Gastrocnemius medialis (tissue), 4 donors: ENCODE measurements at regions not wholly inside any gene's neighbourhood (a gene's known extent, or its start where the extent isn't known, plus 50 kb on each side); places are given as distances from the start of the nearest gene placed in this dataset.

Source experiments
- POLR2A ChIP-seq, 2 donors: fragments of 450-650 bp; IDR thresholded peaks; one replicate each; pipeline ENCODE4 v1.6.1; 2017; ENCODE audit warnings: antibody characterized with exemption in 2 of 2, mild to moderate bottlenecking in 2 of 2, moderate library complexity in 2 of 2
- TF ChIP-seq, protein P1 (sequence below), 5 experiments: fragments of 450-650 bp in 3 of 5; fragments of 200-600 bp in 2 of 5; sonication (generic) in 2 of 5; IDR thresholded peaks in 4 of 5; conservative IDR thresholded peaks in 1 of 5; 1 replicate in 4 of 5; 2 replicates in 1 of 5; pipeline ENCODE4 v1.5.1; 2016 to 2019; ENCODE audit warnings: antibody characterized with exemption in 5 of 5, mild to moderate bottlenecking in 3 of 5, moderate library complexity in 3 of 5

DNA sequence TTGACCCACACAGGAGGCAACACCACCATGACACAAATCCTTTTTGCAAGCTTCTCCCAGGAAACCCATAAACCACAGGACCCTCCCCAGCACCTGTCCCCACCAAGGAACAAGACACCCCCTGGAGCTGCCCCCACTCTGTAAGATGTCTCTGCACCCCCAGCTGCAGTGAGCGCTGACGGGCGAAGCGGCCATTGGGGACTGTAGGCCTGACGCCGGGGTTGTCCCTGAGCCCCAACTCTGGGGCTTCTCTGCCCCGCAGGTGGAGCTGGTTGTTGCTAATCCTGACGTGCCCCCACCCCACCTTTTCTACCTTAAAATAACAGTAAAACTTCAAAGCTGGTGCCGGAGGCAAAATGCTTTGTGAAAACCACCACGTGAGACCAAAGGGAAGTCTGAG, 94.7 kb upstream of the PPP2R2D start:
- TF ChIP-seq, protein P1, sequence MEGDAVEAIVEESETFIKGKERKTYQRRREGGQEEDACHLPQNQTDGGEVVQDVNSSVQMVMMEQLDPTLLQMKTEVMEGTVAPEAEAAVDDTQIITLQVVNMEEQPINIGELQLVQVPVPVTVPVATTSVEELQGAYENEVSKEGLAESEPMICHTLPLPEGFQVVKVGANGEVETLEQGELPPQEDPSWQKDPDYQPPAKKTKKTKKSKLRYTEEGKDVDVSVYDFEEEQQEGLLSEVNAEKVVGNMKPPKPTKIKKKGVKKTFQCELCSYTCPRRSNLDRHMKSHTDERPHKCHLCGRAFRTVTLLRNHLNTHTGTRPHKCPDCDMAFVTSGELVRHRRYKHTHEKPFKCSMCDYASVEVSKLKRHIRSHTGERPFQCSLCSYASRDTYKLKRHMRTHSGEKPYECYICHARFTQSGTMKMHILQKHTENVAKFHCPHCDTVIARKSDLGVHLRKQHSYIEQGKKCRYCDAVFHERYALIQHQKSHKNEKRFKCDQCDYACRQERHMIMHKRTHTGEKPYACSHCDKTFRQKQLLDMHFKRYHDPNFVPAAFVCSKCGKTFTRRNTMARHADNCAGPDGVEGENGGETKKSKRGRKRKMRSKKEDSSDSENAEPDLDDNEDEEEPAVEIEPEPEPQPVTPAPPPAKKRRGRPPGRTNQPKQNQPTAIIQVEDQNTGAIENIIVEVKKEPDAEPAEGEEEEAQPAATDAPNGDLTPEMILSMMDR (IDR thresholded peaks at IDR 0.05 in 4 of 5, conservative IDR thresholded peaks at IDR 0.05 in 1 of 5) = no peak
- no peak for TF ChIP-seq POLR2A (IDR thresholded peaks at IDR 0.05)
